ENCODE measurements at regions not wholly inside any gene's neighbourhood (a gene's known extent, or its start where the extent isn't known, plus 50 kb on each side); places are given as distances from the start of the nearest gene placed in this dataset.

DNA sequence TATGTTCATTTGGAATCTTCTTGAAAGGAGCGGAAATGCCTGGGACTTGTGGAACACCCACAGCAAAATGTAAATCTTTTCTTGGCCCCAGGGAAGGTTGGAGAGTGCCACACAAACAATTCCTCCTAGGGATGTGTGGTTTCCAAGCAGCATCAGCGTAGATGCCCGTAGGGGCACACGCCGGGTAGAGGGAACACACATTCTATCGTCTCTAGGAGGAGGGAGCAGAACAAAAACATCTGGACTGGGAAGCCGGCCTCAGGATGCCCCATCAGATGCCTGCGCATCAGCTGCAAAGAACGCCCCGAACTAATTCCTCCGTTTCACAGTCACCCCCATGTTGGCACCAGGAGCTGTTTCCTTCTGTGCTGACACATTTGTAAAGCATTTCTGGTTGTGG lies 357.9 kb upstream of the ZFHX3 start:
- TF ChIP-seq, protein P1, sequence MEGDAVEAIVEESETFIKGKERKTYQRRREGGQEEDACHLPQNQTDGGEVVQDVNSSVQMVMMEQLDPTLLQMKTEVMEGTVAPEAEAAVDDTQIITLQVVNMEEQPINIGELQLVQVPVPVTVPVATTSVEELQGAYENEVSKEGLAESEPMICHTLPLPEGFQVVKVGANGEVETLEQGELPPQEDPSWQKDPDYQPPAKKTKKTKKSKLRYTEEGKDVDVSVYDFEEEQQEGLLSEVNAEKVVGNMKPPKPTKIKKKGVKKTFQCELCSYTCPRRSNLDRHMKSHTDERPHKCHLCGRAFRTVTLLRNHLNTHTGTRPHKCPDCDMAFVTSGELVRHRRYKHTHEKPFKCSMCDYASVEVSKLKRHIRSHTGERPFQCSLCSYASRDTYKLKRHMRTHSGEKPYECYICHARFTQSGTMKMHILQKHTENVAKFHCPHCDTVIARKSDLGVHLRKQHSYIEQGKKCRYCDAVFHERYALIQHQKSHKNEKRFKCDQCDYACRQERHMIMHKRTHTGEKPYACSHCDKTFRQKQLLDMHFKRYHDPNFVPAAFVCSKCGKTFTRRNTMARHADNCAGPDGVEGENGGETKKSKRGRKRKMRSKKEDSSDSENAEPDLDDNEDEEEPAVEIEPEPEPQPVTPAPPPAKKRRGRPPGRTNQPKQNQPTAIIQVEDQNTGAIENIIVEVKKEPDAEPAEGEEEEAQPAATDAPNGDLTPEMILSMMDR (IDR thresholded peaks at IDR 0.05; ENCODE audit: low read length): no peak
- TF ChIP-seq EZH2 (IDR thresholded peaks at IDR 0.05; ENCODE audit: borderline replicate concordance, low read length): no peak
